ENCODE measurements at regions not wholly inside any gene's neighbourhood (a gene's known extent, or its start where the extent isn't known, plus 50 kb on each side); places are given as distances from the start of the nearest gene placed in this dataset.

DNA sequence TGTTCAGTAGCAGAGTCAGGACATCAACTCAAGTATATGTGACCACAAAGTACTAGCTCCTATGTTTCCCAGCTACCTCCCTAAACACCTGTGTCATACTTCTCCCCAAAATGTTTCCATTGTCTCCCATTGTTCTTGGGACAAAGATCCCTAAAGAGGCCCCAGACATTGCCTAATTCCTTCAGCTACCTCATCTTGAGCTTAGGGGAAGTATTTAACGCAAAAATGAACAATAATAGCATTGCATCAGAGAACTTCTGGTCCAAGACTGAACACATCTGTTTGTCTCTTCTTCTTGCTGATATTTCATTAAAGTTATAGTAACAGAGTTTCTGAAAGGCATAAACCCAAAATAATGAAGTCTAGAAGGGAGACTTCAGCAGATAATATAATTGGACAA is 430.8 kb downstream of the MTRR start:
- TF ChIP-seq, protein P1, sequence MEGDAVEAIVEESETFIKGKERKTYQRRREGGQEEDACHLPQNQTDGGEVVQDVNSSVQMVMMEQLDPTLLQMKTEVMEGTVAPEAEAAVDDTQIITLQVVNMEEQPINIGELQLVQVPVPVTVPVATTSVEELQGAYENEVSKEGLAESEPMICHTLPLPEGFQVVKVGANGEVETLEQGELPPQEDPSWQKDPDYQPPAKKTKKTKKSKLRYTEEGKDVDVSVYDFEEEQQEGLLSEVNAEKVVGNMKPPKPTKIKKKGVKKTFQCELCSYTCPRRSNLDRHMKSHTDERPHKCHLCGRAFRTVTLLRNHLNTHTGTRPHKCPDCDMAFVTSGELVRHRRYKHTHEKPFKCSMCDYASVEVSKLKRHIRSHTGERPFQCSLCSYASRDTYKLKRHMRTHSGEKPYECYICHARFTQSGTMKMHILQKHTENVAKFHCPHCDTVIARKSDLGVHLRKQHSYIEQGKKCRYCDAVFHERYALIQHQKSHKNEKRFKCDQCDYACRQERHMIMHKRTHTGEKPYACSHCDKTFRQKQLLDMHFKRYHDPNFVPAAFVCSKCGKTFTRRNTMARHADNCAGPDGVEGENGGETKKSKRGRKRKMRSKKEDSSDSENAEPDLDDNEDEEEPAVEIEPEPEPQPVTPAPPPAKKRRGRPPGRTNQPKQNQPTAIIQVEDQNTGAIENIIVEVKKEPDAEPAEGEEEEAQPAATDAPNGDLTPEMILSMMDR (IDR thresholded peaks at IDR 0.05) = no peak
- no peak for TF ChIP-seq POLR2A (IDR thresholded peaks at IDR 0.05)
